Lung (tissue), 11 donors: ENCODE measurements at regions not wholly inside any gene's neighbourhood (a gene's known extent, or its start where the extent isn't known, plus 50 kb on each side); places are given as distances from the start of the nearest gene placed in this dataset.

Experiments used
- ATAC-seq: fragments of 200-7000 bp; cut with Tn5 transposase; one replicate; pipeline ENCODE4 v1.9.1; 2020; ENCODE audit warnings: moderate number of reproducible peaks; ENCODE audit not compliant: insufficient read depth, low FRiP score
- DNase-seq, 3 donors: peaks; one replicate each; pipeline ENCODE4 v3.0.0-alpha.2; 2013 to 2017
- H3K27ac ChIP-seq, 2 donors: one replicate each; pipeline ENCODE4 v1.5.1; 2013; ENCODE audit warnings: mild to moderate bottlenecking in 2 of 2, moderate library complexity in 2 of 2, control low read depth in 1 of 2, inconsistent platforms in 1 of 2, low read depth in 1 of 2, low read length in 1 of 2
- H3K27me3 ChIP-seq, 3 donors: one replicate each; pipeline ENCODE4 v1.5.1; 2013; ENCODE audit warnings: low read length in 2 of 3; ENCODE audit not compliant: control insufficient read depth in 3 of 3, insufficient read depth in 3 of 3
- H3K36me3 ChIP-seq, 4 donors: one replicate each; pipeline ENCODE4 v1.5.1; 2013; ENCODE audit warnings: low read length in 4 of 4, mild to moderate bottlenecking in 1 of 4, moderate library complexity in 1 of 4; ENCODE audit not compliant: control insufficient read depth in 4 of 4, insufficient read depth in 4 of 4
- H3K4me1 ChIP-seq, 5 donors: one replicate each; pipeline ENCODE4 v1.5.1; 2013; ENCODE audit warnings: low read length in 5 of 5, mild to moderate bottlenecking in 2 of 5, moderate library complexity in 1 of 5; ENCODE audit not compliant: control insufficient read depth in 5 of 5, insufficient read depth in 5 of 5
- H3K4me3 ChIP-seq: one replicate; pipeline ENCODE4 v1.5.1; 2013; ENCODE audit warnings: mild to moderate bottlenecking, control low read depth, moderate library complexity
- H3K9ac ChIP-seq, 2 donors: one replicate each; pipeline ENCODE4 v1.5.1; 2013; ENCODE audit warnings: low read length in 2 of 2, control low read depth in 1 of 2; ENCODE audit not compliant: insufficient read depth in 1 of 2
- H3K9me3 ChIP-seq, 4 donors: one replicate each; pipeline ENCODE4 v1.5.1; 2013; ENCODE audit warnings: low read length in 3 of 4, mild to moderate bottlenecking in 1 of 4, moderate library complexity in 1 of 4; ENCODE audit not compliant: control insufficient read depth in 4 of 4, insufficient read depth in 3 of 4
- WGBS, 2 donors: extraction: QIAGEN DNeasy Blood & Tissue Kit; methylation state at CpG; one replicate each; pipeline ENCODE4 v1.1.7; 2013; 5-methylcytosine and 5-hydroxymethylcytosine counted together
- TF ChIP-seq, protein P1 (sequence below): IDR thresholded peaks from 2 replicates; pipeline ENCODE4 v1.5.1; 2012; ENCODE audit warnings: mild to moderate bottlenecking; ENCODE audit errors: control extremely low read depth, extremely low read depth
- donor health status: control.
- donor health status: control.
- donor health status: Bipolar disorder and iron deficiency.
- donor health status: healthy.
- donor health status: DM: yes; HTN: yes; CAD: no.

DNA sequence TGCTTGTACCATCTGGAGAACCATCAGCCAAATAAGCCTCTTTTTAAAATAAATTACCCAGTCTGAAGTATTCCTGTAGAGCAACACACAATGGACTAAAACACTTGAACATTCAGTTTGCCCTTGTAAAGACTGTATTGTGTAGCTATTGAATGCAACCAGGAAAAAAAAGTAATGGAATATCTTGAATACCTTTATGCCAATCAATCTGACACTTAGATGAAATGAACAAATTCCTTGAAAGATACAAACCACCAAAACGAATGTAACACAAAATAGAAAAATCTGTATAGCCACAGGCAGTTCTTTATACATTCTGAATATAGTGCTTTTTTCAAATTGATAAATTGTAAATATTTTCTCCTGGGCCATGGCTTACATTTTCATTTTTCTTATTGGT, 63.3 kb upstream of the KCNJ16 start:
- no peak overlapping the region for H3K27ac ChIP-seq
- no peaks in the 10 kb centered on the region for H3K4me1 ChIP-seq
- no peaks in the 10 kb centered on the region for H3K9me3 ChIP-seq
- DNase-seq (no peak), ATAC-seq (no peak)
- 72 to 90% methylated on average over 1 of the region's 1 CpG for WGBS, 2 donors
- H3K4me3 ChIP-seq = no peak overlapping the region
- no peaks in the 10 kb centered on the region for H3K27me3 ChIP-seq
- TF ChIP-seq, protein P1, sequence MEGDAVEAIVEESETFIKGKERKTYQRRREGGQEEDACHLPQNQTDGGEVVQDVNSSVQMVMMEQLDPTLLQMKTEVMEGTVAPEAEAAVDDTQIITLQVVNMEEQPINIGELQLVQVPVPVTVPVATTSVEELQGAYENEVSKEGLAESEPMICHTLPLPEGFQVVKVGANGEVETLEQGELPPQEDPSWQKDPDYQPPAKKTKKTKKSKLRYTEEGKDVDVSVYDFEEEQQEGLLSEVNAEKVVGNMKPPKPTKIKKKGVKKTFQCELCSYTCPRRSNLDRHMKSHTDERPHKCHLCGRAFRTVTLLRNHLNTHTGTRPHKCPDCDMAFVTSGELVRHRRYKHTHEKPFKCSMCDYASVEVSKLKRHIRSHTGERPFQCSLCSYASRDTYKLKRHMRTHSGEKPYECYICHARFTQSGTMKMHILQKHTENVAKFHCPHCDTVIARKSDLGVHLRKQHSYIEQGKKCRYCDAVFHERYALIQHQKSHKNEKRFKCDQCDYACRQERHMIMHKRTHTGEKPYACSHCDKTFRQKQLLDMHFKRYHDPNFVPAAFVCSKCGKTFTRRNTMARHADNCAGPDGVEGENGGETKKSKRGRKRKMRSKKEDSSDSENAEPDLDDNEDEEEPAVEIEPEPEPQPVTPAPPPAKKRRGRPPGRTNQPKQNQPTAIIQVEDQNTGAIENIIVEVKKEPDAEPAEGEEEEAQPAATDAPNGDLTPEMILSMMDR = no peak
- no peaks in the 10 kb centered on the region for H3K36me3 ChIP-seq
- H3K9ac ChIP-seq = no peak overlapping the region

- no peak overlapping the region for H3K4me3 ChIP-seq
- H3K4me1 ChIP-seq = no peaks in the 10 kb centered on the region
- no peaks in the 10 kb centered on the region for H3K27me3 ChIP-seq
- ATAC-seq (no peak), DNase-seq (no peak)
- no peaks in the 10 kb centered on the region for H3K9me3 ChIP-seq
- no peak overlapping the region for H3K9ac ChIP-seq
- TF ChIP-seq, protein P1 = no peak
- 84 to 94% methylated on average over 4 of the region's 4 CpGs for WGBS, 2 donors
- H3K27ac ChIP-seq = no peak overlapping the region
- no peaks in the 10 kb centered on the region for H3K36me3 ChIP-seq
These were observed 61.1 kb upstream of the KCNJ16 start for GRCh38 chr17:70013911-70014310.

DNA sequence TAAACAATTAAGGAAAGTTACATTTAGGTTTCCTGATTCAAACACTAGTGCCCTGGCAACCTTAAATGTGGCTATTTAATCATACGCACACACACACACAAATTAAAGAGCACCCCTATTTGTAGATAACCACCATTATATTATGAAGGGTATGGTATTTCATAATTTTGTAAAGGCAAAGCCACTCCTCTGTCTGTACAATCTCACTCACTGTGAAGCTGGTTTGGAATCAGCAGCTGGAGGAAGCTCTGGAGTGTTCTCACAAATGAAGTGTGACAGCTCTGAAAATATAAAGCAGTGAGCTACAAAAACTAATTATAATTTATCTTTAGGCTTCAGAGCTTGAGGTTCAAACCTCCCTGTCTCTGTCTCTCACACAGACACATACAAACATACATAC, 57.9 kb upstream of the KCNJ16 start:
- DNase-seq (no peak), ATAC-seq (no peak)
- Histone ChIP-seq H3K4me3 (no peak overlapping the region), H3K27ac (no peak overlapping the region), H3K36me3 (no peaks in the 10 kb centered on the region), H3K9ac (no peak overlapping the region), H3K9me3 (no peaks in the 10 kb centered on the region), H3K4me1 (peaks cover 0 to 4% (median 0%) of the 10 kb centered on the region in 5 donors), H3K27me3 (no peaks in the 10 kb centered on the region)
- TF ChIP-seq, protein P1 = no peak
- WGBS, 2 donors = 81 to 89% methylated on average over 1 of the region's 1 CpG

DNA sequence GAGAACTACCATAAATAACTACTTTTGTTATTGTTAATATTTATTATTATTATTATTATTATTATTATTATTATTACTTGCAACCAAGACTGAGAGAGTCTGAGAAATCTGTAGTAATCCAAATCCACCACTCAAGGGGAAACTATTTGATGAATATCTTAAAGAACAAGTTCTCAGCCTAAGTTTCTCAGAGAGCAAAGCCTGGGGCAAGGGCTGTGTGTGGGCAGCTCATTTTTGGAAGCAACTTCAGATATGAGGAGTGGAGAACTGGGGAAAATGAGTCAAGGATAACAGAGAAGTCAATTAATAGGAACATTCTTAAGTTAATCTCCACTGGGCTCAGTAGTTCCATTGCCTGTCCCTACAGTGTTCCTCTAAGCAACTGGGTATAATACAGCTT, 57.1 kb upstream of the KCNJ16 start:
- Histone ChIP-seq H3K9ac (no peak overlapping the region), H3K36me3 (no peaks in the 10 kb centered on the region), H3K4me1 (peaks cover 0 to 4% (median 0%) of the 10 kb centered on the region in 5 donors), H3K4me3 (no peak overlapping the region), H3K27me3 (no peaks in the 10 kb centered on the region), H3K9me3 (no peaks in the 10 kb centered on the region), H3K27ac (no peak overlapping the region)
- DNase-seq (no peak), ATAC-seq (no peak)
- TF ChIP-seq, protein P1 = no peak
